K562 (cell line): ENCODE measurements at regions not wholly inside any gene's neighbourhood (a gene's known extent, or its start where the extent isn't known, plus 50 kb on each side); places are given as distances from the start of the nearest gene placed in this dataset.

Source experiments
- ATAC-seq: fragments of 200-7000 bp; cut with Tn5 transposase; 3 replicates; pipeline ENCODE4 v1.9.1; 2020; ENCODE audit warnings: moderate library complexity
- BruUV-seq: library from RNA; stranded (reverse); fragments of 400-500 nt; replicated peaks from 2 replicates; lab custom pipeline; 2021; lab: Mats Ljungman, UMichigan
- CTCF ChIA-PET: fragments of 300-600 bp; formaldehyde crosslinking; extraction: SDS; loops from one replicate; lab custom pipeline; 2021; ENCODE audit warnings: low intra/inter-chr PET ratio; lab: Yijun Ruan, JAX
- POLR2A ChIA-PET: fragments of 300-600, 350-650 bp; sonication (Branson Sonifier 250); formaldehyde crosslinking; extraction: SDS; loops from one replicate; lab custom pipeline; 2021; ENCODE audit warnings: antibody characterized with exemption, inconsistent platforms; lab: Yijun Ruan, JAX
- DNase-seq, 4 experiments: peaks; one replicate each; pipeline versions ENCODE4 v3.0.0 to v3.0.0-alpha.2; 2011 to 2018; ENCODE audit warnings: low spot score in 3 of 4, mixed read lengths in 3 of 4; ENCODE audit errors: extremely low read depth in 1 of 4
- FAIRE-seq: peaks from 2 replicates; lab custom pipeline; 2011; peaks lifted over from hg19 to GRCh38; lab: Jason Lieb, UNC
- H2AFZ ChIP-seq: 2 replicates; pipeline ENCODE4 v1.6.0; 2011; ENCODE audit warnings: low read depth, low read length, control low read depth, inconsistent platforms
- H3K27ac ChIP-seq: fragments of 200-600 bp; 3 replicates; pipeline ENCODE4 v1.8.0; 2011; ENCODE audit warnings: low read depth, mild to moderate bottlenecking, control low read depth, inconsistent platforms, low read length, moderate library complexity, mixed read lengths; ENCODE audit errors: extremely low read depth
- H3K27me3 ChIP-seq, 2 experiments: fragments of 300-600 bp in 1 of 2; 2 replicates in 1 of 2; 3 replicates in 1 of 2; pipeline versions ENCODE4 v1.6.0 to v1.8.0; 2011; ENCODE audit warnings: inconsistent platforms in 2 of 2, low read length in 2 of 2, mild to moderate bottlenecking in 1 of 2, mixed read lengths in 1 of 2, moderate library complexity in 1 of 2; ENCODE audit not compliant: control insufficient read depth in 2 of 2, insufficient read depth in 2 of 2
- H3K36me3 ChIP-seq: fragments of 300-600 bp; 3 replicates; pipeline ENCODE4 v1.8.0; 2011; ENCODE audit warnings: mild to moderate bottlenecking, low read length, inconsistent platforms; ENCODE audit not compliant: control insufficient read depth, insufficient read depth
- H3K4me1 ChIP-seq, 2 experiments: fragments of 200-600 bp in 1 of 2; replicated peaks in 1 of 2; 2 replicates in 1 of 2; 3 replicates in 1 of 2; pipeline versions ENCODE4 v1.5.1 to v1.8.0; 2011; ENCODE audit warnings: inconsistent platforms in 2 of 2, low read length in 2 of 2, mild to moderate bottlenecking in 1 of 2, mixed read lengths in 1 of 2, moderate library complexity in 1 of 2; ENCODE audit not compliant: control insufficient read depth in 2 of 2, insufficient read depth in 2 of 2
- H3K4me2 ChIP-seq: 2 replicates; pipeline ENCODE4 v1.6.1; 2011; ENCODE audit warnings: low read length, control low read depth, inconsistent platforms, mixed read lengths; ENCODE audit not compliant: insufficient read depth
- H3K4me3 ChIP-seq: fragments of 200-600 bp; sonication (generic), shearing (Covaris generic); 2 replicates; pipeline ENCODE4 v1.5.1; 2016; ENCODE audit warnings: control low read depth, inconsistent platforms
- H3K79me2 ChIP-seq: fragments of 200-600 bp; 3 replicates; pipeline ENCODE4 v1.8.0; 2011; ENCODE audit warnings: low read length, inconsistent platforms; ENCODE audit not compliant: control insufficient read depth, insufficient read depth
- H3K9ac ChIP-seq, 2 experiments: 2 replicates each; pipeline versions ENCODE4 v1.6.0 to v1.6.1; 2011; ENCODE audit warnings: low read depth in 2 of 2, low read length in 2 of 2, control low read depth in 1 of 2, inconsistent platforms in 1 of 2, mild to moderate bottlenecking in 1 of 2, mixed read lengths in 1 of 2; ENCODE audit not compliant: insufficient read depth in 1 of 2
- H3K9me1 ChIP-seq: one replicate; pipeline ENCODE4 v1.6.0; 2011; ENCODE audit warnings: inconsistent platforms, mild to moderate bottlenecking, low read length, moderate library complexity; ENCODE audit not compliant: control insufficient read depth, insufficient read depth
- H3K9me3 ChIP-seq: replicated peaks from 2 replicates; pipeline ENCODE4 v1.5.1; 2011; ENCODE audit warnings: low read depth, low read length, inconsistent platforms; ENCODE audit not compliant: control insufficient read depth, insufficient read depth
- H4K20me1 ChIP-seq: replicated peaks from 2 replicates; pipeline ENCODE4 v1.6.1; 2011; ENCODE audit warnings: low read length, inconsistent platforms, mixed read lengths; ENCODE audit not compliant: control insufficient read depth, insufficient read depth
- ARNT ChIP-seq, 2 experiments: fragments of 450-650 bp; IDR thresholded peaks; 2 replicates each; pipeline ENCODE4 v1.6.1; 2016; ENCODE audit warnings: mild to moderate bottlenecking in 1 of 2
- ESRRB ChIP-seq: fragments of 250-450 bp; sonication (Bioruptor Pico); IDR thresholded peaks from 2 replicates; pipeline ENCODE4 v1.5.0; 2020; ENCODE audit warnings: mild to moderate bottlenecking, moderate library complexity, borderline replicate concordance
- KLF16 ChIP-seq: IDR thresholded peaks from 2 replicates; pipeline ENCODE4 v1.6.1; 2016; ENCODE audit warnings: antibody characterized with exemption
- MLX ChIP-seq, 2 experiments: fragments of 450-650 bp in 1 of 2; sonication (generic) in 1 of 2; formaldehyde crosslinking; conservative IDR thresholded peaks; 2 replicates each; pipeline versions ENCODE4 v1.4.0 to v1.8.1; 2020 to 2022; ENCODE audit warnings: mild to moderate bottlenecking in 1 of 2, missing genetic modification reagents in 1 of 2
- NRF1 ChIP-seq, 2 experiments: fragments of 450-650 bp; IDR thresholded peaks in 1 of 2; conservative IDR thresholded peaks in 1 of 2; 2 replicates each; pipeline ENCODE4 v1.6.1; 2014; ENCODE audit warnings: mild to moderate bottlenecking in 2 of 2
- PHB ChIP-seq: fragments of 250-450 bp; sonication (Bioruptor Pico); IDR thresholded peaks from 2 replicates; pipeline ENCODE4 v1.5.0; 2021
- POU5F1 ChIP-seq: fragments of 150-350 bp; IDR thresholded peaks from 2 replicates; pipeline ENCODE4 v1.6.1; 2014; ENCODE audit warnings: borderline replicate concordance, low read length, low read depth, mild to moderate bottlenecking; ENCODE audit not compliant: partially characterized antibody
- SAFB ChIP-seq: fragments of 200-400 bp; formaldehyde crosslinking; IDR thresholded peaks from 2 replicates; pipeline ENCODE4 v1.6.1; 2017; ENCODE audit warnings: low read depth, low read length, borderline replicate concordance
- SMARCA5 ChIP-seq: fragments of 450-650 bp; IDR thresholded peaks from 2 replicates; pipeline ENCODE4 v1.6.1; 2016
- TBL1XR1 ChIP-seq, 2 experiments: IDR thresholded peaks; 2 replicates each; pipeline ENCODE4 v1.6.1; 2012; ENCODE audit warnings: improper control_type of control experiment in 2 of 2, low read length in 2 of 2, mild to moderate bottlenecking in 1 of 2
- ZNF140 ChIP-seq: fragments of 250-450 bp; sonication (Bioruptor Pico); IDR thresholded peaks from 2 replicates; pipeline ENCODE4 v1.8.0; 2021; ENCODE audit warnings: moderate library complexity, mild to moderate bottlenecking, inconsistent platforms
- ZNF232 ChIP-seq: sonication (generic); formaldehyde crosslinking; IDR thresholded peaks from 2 replicates; pipeline ENCODE4 v1.8.0; 2022; ENCODE audit warnings: mild to moderate bottlenecking, missing genetic modification reagents
- ZNF436 ChIP-seq: fragments of 250-450, 450-650 bp; sonication (Bioruptor Pico); formaldehyde crosslinking; IDR thresholded peaks from 2 replicates; pipeline ENCODE4 v1.7.0; 2020; ENCODE audit warnings: mild to moderate bottlenecking
- ZNF696 ChIP-seq: fragments of 250-450 bp; sonication (Bioruptor Pico); conservative IDR thresholded peaks from 2 replicates; pipeline ENCODE4 v1.4.0; 2020; ENCODE audit warnings: mild to moderate bottlenecking, moderate library complexity
- WGBS: fragments of 100-300 bp; shearing (Covaris generic); methylation state at CpG from one replicate; pipeline ENCODE4 v1.1.6; 2016; ENCODE audit warnings: low coverage, mixed read lengths; ENCODE audit not compliant: insufficient coverage; ENCODE audit errors: missing lambda C conversion rate; 5-methylcytosine and 5-hydroxymethylcytosine counted together
- in situ Hi-C: fragments of 300-500 bp; cut with MboI; formaldehyde crosslinking; loops from 4 replicates; pipeline ENCODE4 v1.15.0; 2018; ENCODE audit warnings: inconsistent platforms, mixed read lengths
- intact Hi-C: fragments of 100-400 bp; cut with micrococcal nuclease; formaldehyde crosslinking; loops from 2 replicates; pipeline ENCODE4 v1.14.2; 2022

GRCh38 chr10:131792809-131793208, 108.0 kb upstream of the PPP2R2D start:
- POLR2A ChIA-PET = no interaction called here
- H3K9me1 ChIP-seq = no peaks in the 10 kb centered on the region
- H3K27me3 ChIP-seq = no peaks in the 10 kb centered on the region
- no peaks in the 10 kb centered on the region for H3K9me3 ChIP-seq
- DNase-seq (no peak), FAIRE-seq (no peak), ATAC-seq (no peak)
- H3K4me2 ChIP-seq = no peak overlapping the region
- H2AFZ ChIP-seq = no peak overlapping the region
- in situ Hi-C loops = no loop called here
- no peaks in the 10 kb centered on the region for H3K79me2 ChIP-seq
- 0% methylated on average over 6 of the region's 7 CpGs for WGBS
- H3K4me1 ChIP-seq = no peaks in the 10 kb centered on the region
- CTCF ChIA-PET = no interaction called here
- no peak overlapping the region for H3K27ac ChIP-seq
- H3K4me3 ChIP-seq = no peak overlapping the region
- intact Hi-C loops = no loop called here
- H3K9ac ChIP-seq = no peak overlapping the region
- H3K36me3 ChIP-seq = no peaks in the 10 kb centered on the region
- no peak for TF ChIP-seq KLF16
- no peak for TF ChIP-seq PHB (CRISPR knock-in tag)
- TF ChIP-seq MLX (CRISPR knock-in tag; conservative IDR thresholded peaks at IDR 0.05) = no peak
- TF ChIP-seq TBL1XR1 (IDR thresholded peaks at IDR 0.05; ENCODE audit: low read length in 2 of 2) = no peak
- no peak for TF ChIP-seq NRF1 (conservative IDR thresholded peaks at IDR 0.05 in 1 of 2, IDR thresholded peaks at IDR 0.05 in 1 of 2)
- no peak for TF ChIP-seq ZNF140 (CRISPR knock-in tag)
- no peak for TF ChIP-seq ZNF436
- TF ChIP-seq POU5F1 = no peak
- TF ChIP-seq ARNT (IDR thresholded peaks at IDR 0.05) = no peak
- no peak for TF ChIP-seq SMARCA5
- no peak for TF ChIP-seq ZNF696 (CRISPR knock-in tag)
- no peak for TF ChIP-seq ESRRB (CRISPR knock-in tag)
- no peak for TF ChIP-seq SAFB
- no peak for TF ChIP-seq ZNF232
- H4K20me1 ChIP-seq = no peaks in the 10 kb centered on the region
- BruUV-seq = no TSS peak
